Mesenchymal stem cell (in vitro differentiated cells and primary cell): ENCODE measurements at regions not wholly inside any gene's neighbourhood (a gene's known extent, or its start where the extent isn't known, plus 50 kb on each side); places are given as distances from the start of the nearest gene placed in this dataset.
"Not testable (repeated sequence)": the region's sequence is repeated elsewhere in the genome, so short reads cannot be mapped to it uniquely, and the experiment has no call there.

Experiments used
- DNase-seq: peaks from one replicate; pipeline ENCODE4 v3.0.0-alpha.2; 2013
- H2AFZ ChIP-seq: one replicate; pipeline ENCODE4 v1.6.1; 2013; ENCODE audit warnings: low read depth, mild to moderate bottlenecking, control low read depth, inconsistent platforms, low read length, moderate library complexity
- H2AK5ac ChIP-seq: 2 replicates; pipeline ENCODE4 v1.6.1; 2013; ENCODE audit warnings: low read length, moderate library complexity, mild to moderate bottlenecking, inconsistent platforms; ENCODE audit not compliant: severe bottlenecking
- H2BK120ac ChIP-seq: one replicate; pipeline ENCODE4 v1.6.1; 2013; ENCODE audit warnings: low read depth, mild to moderate bottlenecking, inconsistent platforms, low read length, moderate library complexity
- H2BK12ac ChIP-seq, 2 experiments: one replicate each; pipeline ENCODE4 v1.6.1; 2013; ENCODE audit warnings: inconsistent platforms in 2 of 2, low read length in 2 of 2, mild to moderate bottlenecking in 2 of 2, moderate library complexity in 2 of 2, control low read depth in 1 of 2
- H2BK15ac ChIP-seq: one replicate; pipeline ENCODE4 v1.6.1; 2013; ENCODE audit warnings: mild to moderate bottlenecking, low read depth, inconsistent platforms; ENCODE audit not compliant: poor library complexity, severe bottlenecking
- H2BK5ac ChIP-seq: 2 replicates; pipeline ENCODE4 v1.6.1; 2013; ENCODE audit warnings: low read depth, mild to moderate bottlenecking, low read length, control low read depth, inconsistent platforms; ENCODE audit not compliant: poor library complexity, severe bottlenecking
- H3K14ac ChIP-seq, 2 experiments: one replicate each; pipeline ENCODE4 v1.6.1; 2013; ENCODE audit warnings: inconsistent platforms in 2 of 2, low read length in 2 of 2, control low read depth in 1 of 2, mild to moderate bottlenecking in 1 of 2, moderate library complexity in 1 of 2
- H3K18ac ChIP-seq, 2 experiments: one replicate each; pipeline ENCODE4 v1.6.1; 2013; ENCODE audit warnings: inconsistent platforms in 2 of 2, low read length in 2 of 2, control low read depth in 1 of 2, low read depth in 1 of 2, mild to moderate bottlenecking in 1 of 2
- H3K23ac ChIP-seq, 2 experiments: one replicate each; pipeline ENCODE4 v1.6.1; 2013; ENCODE audit warnings: inconsistent platforms in 2 of 2, low read length in 2 of 2, mild to moderate bottlenecking in 2 of 2, moderate library complexity in 2 of 2, control low read depth in 1 of 2
- H3K27ac ChIP-seq: 2 replicates; pipeline ENCODE4 v1.5.1; 2013; ENCODE audit warnings: mild to moderate bottlenecking, moderate library complexity, low read length, control low read depth, inconsistent platforms; ENCODE audit not compliant: poor library complexity, severe bottlenecking
- H3K27me3 ChIP-seq, 2 experiments: 2 replicates each; pipeline versions ENCODE4 v1.6.1 to v1.7.0; 2013; ENCODE audit warnings: low read length in 2 of 2, mild to moderate bottlenecking in 2 of 2, moderate library complexity in 2 of 2, control low read depth in 1 of 2, inconsistent platforms in 1 of 2; ENCODE audit not compliant: control insufficient read depth in 1 of 2, insufficient read depth in 1 of 2
- H3K36me3 ChIP-seq, 2 experiments: 2 replicates each; pipeline versions ENCODE4 v1.6.1 to v1.7.0; 2013; ENCODE audit warnings: low read length in 2 of 2, control low read depth in 1 of 2, inconsistent platforms in 1 of 2, low read depth in 1 of 2, mild to moderate bottlenecking in 1 of 2; ENCODE audit not compliant: insufficient read depth in 2 of 2, control insufficient read depth in 1 of 2
- H3K4ac ChIP-seq, 2 experiments: one replicate each; pipeline ENCODE4 v1.6.1; 2013; ENCODE audit warnings: inconsistent platforms in 2 of 2, low read length in 2 of 2, mild to moderate bottlenecking in 2 of 2, moderate library complexity in 2 of 2, control low read depth in 1 of 2, low read depth in 1 of 2
- H3K4me1 ChIP-seq: 2 replicates; pipeline ENCODE4 v1.6.1; 2013; ENCODE audit warnings: low read depth, low read length, control low read depth; ENCODE audit not compliant: control insufficient read depth, insufficient read depth
- H3K4me2 ChIP-seq: 2 replicates; pipeline ENCODE4 v1.6.1; 2013; ENCODE audit warnings: low read length, mild to moderate bottlenecking, inconsistent platforms; ENCODE audit not compliant: poor library complexity, severe bottlenecking
- H3K4me3 ChIP-seq, 2 experiments: 2 replicates each; pipeline versions ENCODE4 v1.5.1 to v1.7.0; 2013; ENCODE audit warnings: low read length in 2 of 2, mild to moderate bottlenecking in 2 of 2, control low read depth in 1 of 2, low read depth in 1 of 2; ENCODE audit not compliant: insufficient read depth in 1 of 2
- H3K79me1 ChIP-seq: replicated peaks from 2 replicates; pipeline ENCODE4 v1.6.1; 2013; ENCODE audit warnings: mild to moderate bottlenecking, control low read depth, low read length, inconsistent platforms; ENCODE audit not compliant: poor library complexity, severe bottlenecking
- H3K9ac ChIP-seq: 2 replicates; pipeline ENCODE4 v1.7.0; 2013; ENCODE audit warnings: mild to moderate bottlenecking, low read length, moderate library complexity
- H3K9me3 ChIP-seq: 2 replicates; pipeline ENCODE4 v1.7.0; 2013; ENCODE audit warnings: mild to moderate bottlenecking, low read length; ENCODE audit not compliant: control insufficient read depth
- H4K8ac ChIP-seq: one replicate; pipeline ENCODE4 v1.6.1; 2013; ENCODE audit warnings: inconsistent platforms, mild to moderate bottlenecking, low read length, moderate library complexity
- H4K91ac ChIP-seq: one replicate; pipeline ENCODE4 v1.6.1; 2013; ENCODE audit warnings: mild to moderate bottlenecking, low read length, inconsistent platforms
- WGBS: methylation state at CpG from one replicate; pipeline ENCODE4 v1.1.7; 2013; ENCODE audit warnings: mixed read lengths; 5-methylcytosine and 5-hydroxymethylcytosine counted together

- Histone ChIP-seq H3K4ac (no peak overlapping the region), H3K36me3 (no peaks in the 10 kb centered on the region), H3K9me3 (no peaks in the 10 kb centered on the region), H4K8ac (no peak overlapping the region), H3K14ac (no peak overlapping the region), H3K23ac (no peak overlapping the region), H2AK5ac (no peak overlapping the region), H3K9ac (no peak overlapping the region), H4K91ac (no peak overlapping the region), H3K18ac (no peak overlapping the region), H2AFZ (no peak overlapping the region), H3K4me1 (no peaks in the 10 kb centered on the region), H3K27ac (no peak overlapping the region), H3K4me3 (no peak overlapping the region), H2BK15ac (no peak overlapping the region), H2BK5ac (no peak overlapping the region), H3K4me2 (no peak overlapping the region), H2BK120ac (no peak overlapping the region), H3K79me1 (no peaks in the 10 kb centered on the region), H2BK12ac (no peak overlapping the region), H3K27me3 (peaks cover 0 to 69% of the 10 kb centered on the region in 2 experiments)
- no peak for DNase-seq
- 57% methylated on average over 3 of the region's 5 CpGs for WGBS
Measured at GRCh38 chr16:86350289-86350688, 160.0 kb upstream of the FOXF1 start.

GRCh38 chr16:86351041-86351784 lies 159.1 kb upstream of the FOXF1 start:
- no peaks in the 10 kb centered on the region for H3K79me1 ChIP-seq
- WGBS = 89% methylated on average over 17 of the region's 20 CpGs
- peak overlapping the region; percentile 94 for H4K91ac ChIP-seq
- H2BK5ac ChIP-seq = no peak overlapping the region
- peak overlapping the region; percentile 76 to 86 for H2BK12ac ChIP-seq
- H3K4me2 ChIP-seq = no peak overlapping the region
- no peak overlapping the region for H2BK15ac ChIP-seq
- H2AFZ ChIP-seq = no peak overlapping the region
- H3K18ac ChIP-seq = peak overlapping the region in 1 of 2 experiments; percentile 85
- no peak overlapping the region for H3K27ac ChIP-seq
- H3K9ac ChIP-seq = no peak overlapping the region
- peak overlapping the region; percentile 31 for H4K8ac ChIP-seq
- H3K4me3 ChIP-seq = no peak overlapping the region
- no peak overlapping the region for H2BK120ac ChIP-seq
- peaks cover 7% of the 10 kb centered on the region for H3K9me3 ChIP-seq
- peak overlapping the region in 1 of 2 experiments; percentile 91 for H3K14ac ChIP-seq
- peak overlapping the region; percentile 4 to 42 for H3K4ac ChIP-seq
- H2AK5ac ChIP-seq = no peak overlapping the region
- H3K23ac ChIP-seq = peak overlapping the region in 1 of 2 experiments; percentile 84
- DNase-seq = no peak
- peaks cover 2% of the 10 kb centered on the region for H3K4me1 ChIP-seq
- H3K36me3 ChIP-seq = no peaks in the 10 kb centered on the region
- peaks cover 0 to 64% of the 10 kb centered on the region in 2 experiments for H3K27me3 ChIP-seq

- not testable (repeated sequence) for H4K8ac ChIP-seq, H3K14ac ChIP-seq, H3K27ac ChIP-seq, H3K79me1 ChIP-seq, H3K9ac ChIP-seq, H2AFZ ChIP-seq, H3K36me3 ChIP-seq, H3K4me2 ChIP-seq, H2BK5ac ChIP-seq, H3K4me3 ChIP-seq, DNase-seq, H3K4me1 ChIP-seq, H3K9me3 ChIP-seq, H2AK5ac ChIP-seq, H2BK120ac ChIP-seq
- peak overlapping the region; percentile 33 for H2BK15ac ChIP-seq
- peak overlapping the region in 1 of 2 experiments; percentile 18 for H3K23ac ChIP-seq
- H3K18ac ChIP-seq = peak overlapping the region; percentile 59 to 75
- WGBS = 86% methylated on average over 9 of the region's 10 CpGs
- peak overlapping the region; percentile 30 to 57 for H2BK12ac ChIP-seq
- H4K91ac ChIP-seq = peak overlapping the region; percentile 52
- peak overlapping the region in 1 of 2 experiments; percentile 4 for H3K4ac ChIP-seq
- H3K27me3 ChIP-seq = peaks cover 0 to 62% of the 10 kb centered on the region in 2 experiments
Measured at GRCh38 chr16:86351785-86352139, 158.6 kb upstream of the FOXF1 start.

DNA sequence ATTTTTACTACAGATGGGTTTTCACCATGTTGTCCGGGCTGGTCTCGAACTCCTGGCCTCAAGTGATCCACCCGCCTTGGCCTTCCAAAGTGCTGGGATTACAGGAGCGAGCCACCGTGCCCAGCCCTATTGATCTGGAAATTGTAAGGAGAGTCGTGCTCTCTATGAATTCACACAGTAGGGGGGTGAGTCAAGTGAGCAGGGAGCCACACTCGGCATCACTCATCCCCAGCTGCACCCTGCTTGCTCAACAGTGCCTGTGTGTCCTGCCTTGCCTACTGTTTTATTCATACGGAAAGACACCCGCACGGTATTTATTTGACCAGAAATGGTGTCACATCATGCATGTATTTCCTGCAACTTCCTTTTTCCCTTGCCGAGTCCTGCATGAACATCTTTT lies 157.2 kb upstream of the FOXF1 start:
- peak overlapping the region; percentile 69 for H4K8ac ChIP-seq
- no peak overlapping the region for H3K4me3 ChIP-seq
- peak overlapping the region; percentile 45 for H4K91ac ChIP-seq
- peak overlapping the region; percentile 5 to 86 for H3K18ac ChIP-seq
- peaks cover 2% of the 10 kb centered on the region for H3K4me1 ChIP-seq
- H2BK15ac ChIP-seq = no peak overlapping the region
- H3K27ac ChIP-seq = no peak overlapping the region
- H2AK5ac ChIP-seq = no peak overlapping the region
- no peak overlapping the region for H3K23ac ChIP-seq
- H3K4me2 ChIP-seq = no peak overlapping the region
- H3K79me1 ChIP-seq = no peaks in the 10 kb centered on the region
- WGBS = 76% methylated on average over 11 of the region's 11 CpGs
- peak overlapping the region; percentile 50 to 59 for H2BK12ac ChIP-seq
- H3K36me3 ChIP-seq = no peaks in the 10 kb centered on the region
- H2BK5ac ChIP-seq = no peak overlapping the region
- no peak overlapping the region for H3K9ac ChIP-seq
- no peak overlapping the region for H2BK120ac ChIP-seq
- H3K27me3 ChIP-seq = peaks cover 0 to 61% of the 10 kb centered on the region in 2 experiments
- H2AFZ ChIP-seq = no peak overlapping the region
- peak overlapping the region; percentile 37 for H3K4ac ChIP-seq
- DNase-seq = peak; percentile 79
- H3K14ac ChIP-seq = no peak overlapping the region
- H3K9me3 ChIP-seq = peaks cover 9% of the 10 kb centered on the region
